ENCODE measurements at regions not wholly inside any gene's neighbourhood (a gene's known extent, or its start where the extent isn't known, plus 50 kb on each side); places are given as distances from the start of the nearest gene placed in this dataset.

- WGBS, 2 donors, result 78 to 91% methylated on average over 4 of the region's 4 CpGs
- Histone ChIP-seq H3K27me3 (no peaks in the 10 kb centered on the region), H3K4me3 (no peak overlapping the region), H3K27ac (no peak overlapping the region), H3K4me1 (no peaks in the 10 kb centered on the region), H3K9me3 (peaks cover 0 to 5% (median 0%) of the 10 kb centered on the region in 4 donors), H3K36me3 (no peaks in the 10 kb centered on the region)
- TF ChIP-seq CTCF (IDR thresholded peaks at IDR 0.05), result no peak
- no peak for TF ChIP-seq POLR2A (IDR thresholded peaks at IDR 0.05)
- no peak for TF ChIP-seq EP300 (IDR thresholded peaks at IDR 0.05)
- TF ChIP-seq POLR2AphosphoS5 (IDR thresholded peaks at IDR 0.05), result no peak
- ATAC-seq (ENCODE audit: low FRiP score in 2 of 2) (no peak), DNase-seq (no peak)
Measured at GRCh38 chr1:213826891-213827290, 160.9 kb upstream of the PROX1 start.

GRCh38 chr1:213828867-213829266 is 158.9 kb upstream of the PROX1 start:
- no peaks in the 10 kb centered on the region for H3K27me3 ChIP-seq
- ATAC-seq (ENCODE audit: low FRiP score in 2 of 2) (no peak), DNase-seq (no peak)
- WGBS, 2 donors, result 62 to 65% methylated on average over 4 of the region's 4 CpGs
- no peak overlapping the region for H3K4me3 ChIP-seq
- H3K9me3 ChIP-seq, result peaks cover 0 to 5% (median 0%) of the 10 kb centered on the region in 4 donors
- no peak overlapping the region for H3K27ac ChIP-seq
- H3K36me3 ChIP-seq, result no peaks in the 10 kb centered on the region
- no peaks in the 10 kb centered on the region for H3K4me1 ChIP-seq
- TF ChIP-seq EP300 (IDR thresholded peaks at IDR 0.05) (no peak), POLR2A (IDR thresholded peaks at IDR 0.05) (no peak), CTCF (IDR thresholded peaks at IDR 0.05) (no peak), POLR2AphosphoS5 (IDR thresholded peaks at IDR 0.05) (no peak)

GRCh38 chr1:213829780-213830179 is 158.0 kb upstream of the PROX1 start:
- 58 to 68% methylated on average over 5 of the region's 5 CpGs for WGBS, 2 donors
- no peaks in the 10 kb centered on the region for H3K36me3 ChIP-seq
- ATAC-seq (ENCODE audit: low FRiP score in 2 of 2), result no peak

GRCh38 chr1:213830371-213830770 is 157.4 kb upstream of the PROX1 start:
- Histone ChIP-seq H3K4me1 (no peaks in the 10 kb centered on the region), H3K27ac (no peak overlapping the region), H3K27me3 (no peaks in the 10 kb centered on the region), H3K4me3 (no peak overlapping the region), H3K36me3 (no peaks in the 10 kb centered on the region), H3K9me3 (peaks cover 0 to 5% (median 0%) of the 10 kb centered on the region in 4 donors)
- whole genome bisulfite sequencing, 2 donors, result 73 to 82% methylated on average over 6 of the region's 6 CpGs
- ATAC-seq (ENCODE audit: low FRiP score in 2 of 2) (no peak), DNase-seq (no peak)
- TF ChIP-seq CTCF (IDR thresholded peaks at IDR 0.05), result no peak
- no peak for TF ChIP-seq POLR2AphosphoS5 (IDR thresholded peaks at IDR 0.05)
- TF ChIP-seq EP300 (IDR thresholded peaks at IDR 0.05), result no peak
- no peak for TF ChIP-seq POLR2A (IDR thresholded peaks at IDR 0.05)

More at GRCh38 chr1:213829780-213830179, 158.0 kb upstream of the PROX1 start:
- DNase-seq, result no peak
- no peaks in the 10 kb centered on the region for H3K4me1 ChIP-seq
- no peaks in the 10 kb centered on the region for H3K27me3 ChIP-seq
- no peak overlapping the region for H3K4me3 ChIP-seq
- no peak overlapping the region for H3K27ac ChIP-seq
- no peak for TF ChIP-seq CTCF (IDR thresholded peaks at IDR 0.05)
- TF ChIP-seq POLR2A (IDR thresholded peaks at IDR 0.05), result no peak
- no peak for TF ChIP-seq EP300 (IDR thresholded peaks at IDR 0.05)
- TF ChIP-seq POLR2AphosphoS5 (IDR thresholded peaks at IDR 0.05), result no peak
- H3K9me3 ChIP-seq, result peaks cover 0 to 5% (median 0%) of the 10 kb centered on the region in 4 donors

GRCh38 chr1:213840575-213840974 is 147.2 kb upstream of the PROX1 start:
- 61 to 76% methylated on average over 3 of the region's 3 CpGs for WGBS, 2 donors
- DNase-seq, result no peak
- no peak for ATAC-seq (ENCODE audit: low FRiP score in 2 of 2)
- Histone ChIP-seq H3K27me3 (no peaks in the 10 kb centered on the region), H3K4me3 (no peak overlapping the region), H3K9me3 (no peaks in the 10 kb centered on the region), H3K27ac (no peak overlapping the region), H3K4me1 (no peaks in the 10 kb centered on the region), H3K36me3 (no peaks in the 10 kb centered on the region)
- no peak for TF ChIP-seq EP300 (IDR thresholded peaks at IDR 0.05)
